ENCODE measurements at regions not wholly inside any gene's neighbourhood (a gene's known extent, or its start where the extent isn't known, plus 50 kb on each side); places are given as distances from the start of the nearest gene placed in this dataset.
A peak's percentile ranks its signal among the peaks of the same experiment; 100 is the strongest.
"Not testable (repeated sequence)": the region's sequence is repeated elsewhere in the genome, so short reads cannot be mapped to it uniquely, and the experiment has no call there.

- TF ChIP-seq CTCF (IDR thresholded peaks at IDR 0.05), result no peak
- TF ChIP-seq POLR2A (IDR thresholded peaks at IDR 0.05), result no peak
- TF ChIP-seq EP300 (IDR thresholded peaks at IDR 0.05), result peak; percentile 15 to 64
- DNase-seq (ENCODE audit: low spot score in 2 of 2), result peak in 1 of 2 donors; percentile 23
These were observed 89.7 kb upstream of the SH3BP4 start for GRCh38 chr2:234861841-234862735.

DNA sequence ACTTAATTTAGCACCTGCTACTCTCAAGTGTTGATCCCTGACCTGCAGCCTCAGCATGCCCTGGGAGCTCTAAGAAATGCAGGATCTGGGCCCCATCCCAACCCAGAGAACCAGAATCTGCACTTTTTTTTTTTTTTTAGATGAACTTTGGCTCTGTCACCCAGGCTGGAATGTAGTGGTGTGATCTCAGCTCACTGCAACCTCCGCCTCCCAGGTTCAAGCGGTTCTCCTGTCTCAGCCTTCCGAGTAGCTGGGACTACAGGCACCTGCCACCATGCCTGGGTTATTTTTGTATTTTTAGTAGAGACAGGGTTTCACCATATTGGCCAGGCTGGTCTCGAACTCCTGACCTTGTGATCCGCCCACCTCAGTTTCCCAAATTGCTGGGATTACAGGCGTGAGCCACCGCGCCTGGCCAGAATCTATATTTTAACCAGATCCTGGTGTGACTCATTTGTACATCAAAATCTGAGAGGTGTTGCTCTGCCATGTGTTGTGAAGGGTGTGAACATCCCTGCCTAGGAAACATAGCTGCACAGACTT is 92.4 kb upstream of the SH3BP4 start:
- not testable (repeated sequence) for H3K4me3 ChIP-seq; H3K27ac ChIP-seq; H3K27me3 ChIP-seq; H3K36me3 ChIP-seq; DNase-seq (ENCODE audit: low spot score in 2 of 2); H3K9me3 ChIP-seq
- WGBS, 2 donors, result 90 to 93% methylated on average over 8 of the region's 8 CpGs
- H3K4me1 ChIP-seq, result peaks cover 0 to 23% (median 8%) of the 10 kb centered on the region in 4 donors

More at GRCh38 chr2:234861841-234862735, 89.7 kb upstream of the SH3BP4 start:
- Histone ChIP-seq H3K4me3 (no peak overlapping the region), H3K4me1 (peaks cover 0 to 23% (median 8%) of the 10 kb centered on the region in 4 donors), H3K27ac (peak overlapping the region in 3 of 4 donors; percentile 22 to 74 (median 42)), H3K9me3 (peaks cover 0 to 4% (median 0%) of the 10 kb centered on the region in 4 donors), H3K36me3 (no peaks in the 10 kb centered on the region), H3K27me3 (no peaks in the 10 kb centered on the region)
- WGBS, 2 donors, result 62 to 71% methylated on average over 12 of the region's 12 CpGs

DNA sequence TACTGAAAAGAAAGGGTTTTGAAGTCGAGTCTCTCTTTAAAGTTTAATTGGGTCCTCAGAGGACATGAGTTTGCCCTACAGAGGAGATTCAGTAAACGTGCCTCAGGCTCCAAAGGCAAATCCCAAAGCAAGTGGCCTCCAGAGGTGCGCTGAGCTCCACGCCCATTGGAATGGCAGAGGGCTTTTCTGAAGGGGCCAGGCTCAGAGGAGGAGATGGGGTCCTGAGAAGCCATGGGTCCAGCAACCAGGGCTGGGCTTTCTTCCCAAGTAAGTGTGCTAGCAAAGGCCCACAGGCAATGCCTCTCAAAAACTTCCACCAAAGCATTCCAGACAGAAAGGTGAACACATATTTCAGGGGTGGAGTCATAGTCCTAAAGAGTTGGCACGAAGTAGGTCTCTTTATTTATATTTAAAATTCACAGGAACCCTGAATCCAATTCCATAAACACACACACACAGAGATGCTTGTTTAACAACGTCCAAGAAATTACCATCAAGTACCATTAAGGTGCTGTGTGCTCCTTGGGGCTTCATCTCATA is 93.0 kb upstream of the SH3BP4 start:
- TF ChIP-seq CTCF (IDR thresholded peaks at IDR 0.05) (no peak), POLR2A (IDR thresholded peaks at IDR 0.05) (no peak), EP300 (IDR thresholded peaks at IDR 0.05) (no peak)
- 69 to 74% methylated on average over 6 of the region's 6 CpGs for WGBS, 2 donors
- Histone ChIP-seq H3K4me1 (peaks cover 0 to 23% (median 8%) of the 10 kb centered on the region in 4 donors), H3K4me3 (no peak overlapping the region), H3K9me3 (no peaks in the 10 kb centered on the region), H3K27me3 (no peaks in the 10 kb centered on the region), H3K36me3 (no peaks in the 10 kb centered on the region), H3K27ac (no peak overlapping the region)
- DNase-seq (ENCODE audit: low spot score in 2 of 2), result no peak

DNA sequence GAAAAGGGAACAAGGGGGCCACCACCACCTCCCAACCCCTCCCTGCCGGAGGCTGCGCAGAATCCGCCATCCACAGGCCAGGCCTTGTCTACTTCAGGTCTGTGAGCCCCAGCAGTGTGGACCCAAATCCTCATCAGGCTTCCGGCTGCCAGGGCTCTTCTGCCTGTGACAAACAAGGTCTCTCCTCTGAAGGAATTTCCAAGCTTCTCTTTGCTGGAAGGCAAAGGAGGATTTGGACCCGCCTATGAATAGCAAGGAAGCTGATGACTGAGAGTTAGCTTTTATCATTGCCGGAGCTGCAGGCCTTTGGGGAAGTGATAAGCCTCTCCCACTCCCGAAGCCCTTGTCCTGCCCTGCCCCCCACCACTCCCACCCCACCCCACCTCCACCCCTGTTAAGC is 93.7 kb upstream of the SH3BP4 start:
- no peaks in the 10 kb centered on the region for H3K27me3 ChIP-seq
- WGBS, 2 donors, result 79 to 80% methylated on average over 7 of the region's 7 CpGs
- DNase-seq (ENCODE audit: low spot score in 2 of 2), result no peak
- no peak overlapping the region for H3K4me3 ChIP-seq
- H3K36me3 ChIP-seq, result no peaks in the 10 kb centered on the region
- TF ChIP-seq CTCF (IDR thresholded peaks at IDR 0.05) (no peak), EP300 (IDR thresholded peaks at IDR 0.05) (no peak), POLR2A (IDR thresholded peaks at IDR 0.05) (no peak)
- H3K4me1 ChIP-seq, result peaks cover 0 to 17% (median 3%) of the 10 kb centered on the region in 4 donors
- H3K27ac ChIP-seq, result no peak overlapping the region
- no peaks in the 10 kb centered on the region for H3K9me3 ChIP-seq

- WGBS, 2 donors, result 51 to 61% methylated on average over 2 of the region's 2 CpGs
- TF ChIP-seq EP300 (IDR thresholded peaks at IDR 0.05) (no peak), POLR2A (IDR thresholded peaks at IDR 0.05) (no peak), CTCF (IDR thresholded peaks at IDR 0.05) (no peak)
- Histone ChIP-seq H3K27me3 (no peaks in the 10 kb centered on the region), H3K27ac (no peak overlapping the region), H3K9me3 (no peaks in the 10 kb centered on the region), H3K36me3 (no peaks in the 10 kb centered on the region), H3K4me1 (no peaks in the 10 kb centered on the region), H3K4me3 (no peak overlapping the region)
- DNase-seq (ENCODE audit: low spot score in 2 of 2), result no peak
These were observed 98.1 kb upstream of the SH3BP4 start for GRCh38 chr2:234853729-234854128.

Data from tibial nerve (tissue), 4 donors.